Panc1 (cell line): ENCODE measurements at regions not wholly inside any gene's neighbourhood (a gene's known extent, or its start where the extent isn't known, plus 50 kb on each side); places are given as distances from the start of the nearest gene placed in this dataset.

ENCODE experiments used
- CTCF ChIP-seq: fragments of 450-650 bp; IDR thresholded peaks from 2 replicates; pipeline ENCODE4 v1.5.1; 2017; ENCODE audit warnings: mild to moderate bottlenecking
- REST ChIP-seq, 2 experiments: IDR thresholded peaks; 2 replicates each; pipeline ENCODE4 v1.6.1; 2011 to 2012; ENCODE audit warnings: low read depth in 2 of 2, control low read depth in 1 of 2, low read length in 1 of 2, mild to moderate bottlenecking in 1 of 2, moderate library complexity in 1 of 2; ENCODE audit not compliant: insufficient read depth in 1 of 2
- SIN3A ChIP-seq: IDR thresholded peaks from 2 replicates; pipeline ENCODE4 v1.6.1; 2012; ENCODE audit warnings: low read depth, mild to moderate bottlenecking, low read length, moderate library complexity, borderline replicate concordance; ENCODE audit not compliant: insufficient read depth
- TCF7L2 ChIP-seq: IDR thresholded peaks from 2 replicates; pipeline ENCODE4 v1.6.1; 2011; ENCODE audit warnings: mild to moderate bottlenecking, low read depth, low read length, inconsistent platforms

- no peak for TF ChIP-seq CTCF
- TF ChIP-seq TCF7L2, result no peak
- TF ChIP-seq REST (IDR thresholded peaks at IDR 0.05; ENCODE audit: insufficient read depth in 1 of 2, low read depth in 2 of 2, low read length in 1 of 2), result no peak
- no peak for TF ChIP-seq SIN3A
Observed at GRCh38 chrX:43581888-43582539, 74.1 kb upstream of the MAOA start.
